ENCODE measurements at regions not wholly inside any gene's neighbourhood (a gene's known extent, or its start where the extent isn't known, plus 50 kb on each side); places are given as distances from the start of the nearest gene placed in this dataset.

DNA sequence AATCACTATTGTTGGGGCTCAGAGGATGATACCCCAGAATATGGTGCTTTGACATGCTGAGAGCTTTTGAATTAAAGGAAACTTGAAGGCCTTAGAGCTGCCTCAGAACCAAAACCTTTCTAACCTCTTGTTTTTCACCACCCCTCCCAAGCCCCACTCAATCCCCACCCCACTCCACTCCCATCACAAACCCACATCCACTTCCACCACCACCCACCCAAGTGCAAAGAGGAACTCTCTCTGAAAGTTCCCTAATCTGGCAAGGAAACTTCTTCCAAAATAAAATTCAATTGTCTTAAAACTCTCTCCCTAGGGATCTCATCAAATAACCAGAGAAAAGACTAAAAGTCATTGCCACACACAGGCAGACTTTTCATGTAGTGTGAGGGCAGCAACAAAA is 301.2 kb upstream of the ARHGEF26 start:
- TF ChIP-seq, protein P1, sequence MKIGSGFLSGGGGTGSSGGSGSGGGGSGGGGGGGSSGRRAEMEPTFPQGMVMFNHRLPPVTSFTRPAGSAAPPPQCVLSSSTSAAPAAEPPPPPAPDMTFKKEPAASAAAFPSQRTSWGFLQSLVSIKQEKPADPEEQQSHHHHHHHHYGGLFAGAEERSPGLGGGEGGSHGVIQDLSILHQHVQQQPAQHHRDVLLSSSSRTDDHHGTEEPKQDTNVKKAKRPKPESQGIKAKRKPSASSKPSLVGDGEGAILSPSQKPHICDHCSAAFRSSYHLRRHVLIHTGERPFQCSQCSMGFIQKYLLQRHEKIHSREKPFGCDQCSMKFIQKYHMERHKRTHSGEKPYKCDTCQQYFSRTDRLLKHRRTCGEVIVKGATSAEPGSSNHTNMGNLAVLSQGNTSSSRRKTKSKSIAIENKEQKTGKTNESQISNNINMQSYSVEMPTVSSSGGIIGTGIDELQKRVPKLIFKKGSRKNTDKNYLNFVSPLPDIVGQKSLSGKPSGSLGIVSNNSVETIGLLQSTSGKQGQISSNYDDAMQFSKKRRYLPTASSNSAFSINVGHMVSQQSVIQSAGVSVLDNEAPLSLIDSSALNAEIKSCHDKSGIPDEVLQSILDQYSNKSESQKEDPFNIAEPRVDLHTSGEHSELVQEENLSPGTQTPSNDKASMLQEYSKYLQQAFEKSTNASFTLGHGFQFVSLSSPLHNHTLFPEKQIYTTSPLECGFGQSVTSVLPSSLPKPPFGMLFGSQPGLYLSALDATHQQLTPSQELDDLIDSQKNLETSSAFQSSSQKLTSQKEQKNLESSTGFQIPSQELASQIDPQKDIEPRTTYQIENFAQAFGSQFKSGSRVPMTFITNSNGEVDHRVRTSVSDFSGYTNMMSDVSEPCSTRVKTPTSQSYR (CRISPR knock-in tag; IDR thresholded peaks at IDR 0.05) = no peak
- TF ChIP-seq, protein P2, sequence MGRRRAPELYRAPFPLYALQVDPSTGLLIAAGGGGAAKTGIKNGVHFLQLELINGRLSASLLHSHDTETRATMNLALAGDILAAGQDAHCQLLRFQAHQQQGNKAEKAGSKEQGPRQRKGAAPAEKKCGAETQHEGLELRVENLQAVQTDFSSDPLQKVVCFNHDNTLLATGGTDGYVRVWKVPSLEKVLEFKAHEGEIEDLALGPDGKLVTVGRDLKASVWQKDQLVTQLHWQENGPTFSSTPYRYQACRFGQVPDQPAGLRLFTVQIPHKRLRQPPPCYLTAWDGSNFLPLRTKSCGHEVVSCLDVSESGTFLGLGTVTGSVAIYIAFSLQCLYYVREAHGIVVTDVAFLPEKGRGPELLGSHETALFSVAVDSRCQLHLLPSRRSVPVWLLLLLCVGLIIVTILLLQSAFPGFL (CRISPR knock-in tag; IDR thresholded peaks at IDR 0.05; ENCODE audit: borderline replicate concordance) = no peak
- TF ChIP-seq TEAD4 (CRISPR knock-in tag; IDR thresholded peaks at IDR 0.05) = no peak
- TF ChIP-seq, protein P3, sequence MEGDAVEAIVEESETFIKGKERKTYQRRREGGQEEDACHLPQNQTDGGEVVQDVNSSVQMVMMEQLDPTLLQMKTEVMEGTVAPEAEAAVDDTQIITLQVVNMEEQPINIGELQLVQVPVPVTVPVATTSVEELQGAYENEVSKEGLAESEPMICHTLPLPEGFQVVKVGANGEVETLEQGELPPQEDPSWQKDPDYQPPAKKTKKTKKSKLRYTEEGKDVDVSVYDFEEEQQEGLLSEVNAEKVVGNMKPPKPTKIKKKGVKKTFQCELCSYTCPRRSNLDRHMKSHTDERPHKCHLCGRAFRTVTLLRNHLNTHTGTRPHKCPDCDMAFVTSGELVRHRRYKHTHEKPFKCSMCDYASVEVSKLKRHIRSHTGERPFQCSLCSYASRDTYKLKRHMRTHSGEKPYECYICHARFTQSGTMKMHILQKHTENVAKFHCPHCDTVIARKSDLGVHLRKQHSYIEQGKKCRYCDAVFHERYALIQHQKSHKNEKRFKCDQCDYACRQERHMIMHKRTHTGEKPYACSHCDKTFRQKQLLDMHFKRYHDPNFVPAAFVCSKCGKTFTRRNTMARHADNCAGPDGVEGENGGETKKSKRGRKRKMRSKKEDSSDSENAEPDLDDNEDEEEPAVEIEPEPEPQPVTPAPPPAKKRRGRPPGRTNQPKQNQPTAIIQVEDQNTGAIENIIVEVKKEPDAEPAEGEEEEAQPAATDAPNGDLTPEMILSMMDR (IDR thresholded peaks at IDR 0.05) = no peak
- TF ChIP-seq, protein P4, sequence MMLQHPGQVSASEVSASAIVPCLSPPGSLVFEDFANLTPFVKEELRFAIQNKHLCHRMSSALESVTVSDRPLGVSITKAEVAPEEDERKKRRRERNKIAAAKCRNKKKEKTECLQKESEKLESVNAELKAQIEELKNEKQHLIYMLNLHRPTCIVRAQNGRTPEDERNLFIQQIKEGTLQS (CRISPR knock-in tag; conservative IDR thresholded peaks at IDR 0.05) = no peak
- TF ChIP-seq, protein P5, sequence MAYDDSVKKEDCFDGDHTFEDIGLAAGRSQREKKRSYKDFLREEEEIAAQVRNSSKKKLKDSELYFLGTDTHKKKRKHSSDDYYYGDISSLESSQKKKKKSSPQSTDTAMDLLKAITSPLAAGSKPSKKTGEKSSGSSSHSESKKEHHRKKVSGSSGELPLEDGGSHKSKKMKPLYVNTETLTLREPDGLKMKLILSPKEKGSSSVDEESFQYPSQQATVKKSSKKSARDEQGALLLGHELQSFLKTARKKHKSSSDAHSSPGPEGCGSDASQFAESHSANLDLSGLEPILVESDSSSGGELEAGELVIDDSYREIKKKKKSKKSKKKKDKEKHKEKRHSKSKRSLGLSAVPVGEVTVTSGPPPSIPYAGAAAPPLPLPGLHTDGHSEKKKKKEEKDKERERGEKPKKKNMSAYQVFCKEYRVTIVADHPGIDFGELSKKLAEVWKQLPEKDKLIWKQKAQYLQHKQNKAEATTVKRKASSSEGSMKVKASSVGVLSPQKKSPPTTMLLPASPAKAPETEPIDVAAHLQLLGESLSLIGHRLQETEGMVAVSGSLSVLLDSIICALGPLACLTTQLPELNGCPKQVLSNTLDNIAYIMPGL (CRISPR knock-in tag; IDR thresholded peaks at IDR 0.05) = no peak
- TF ChIP-seq, protein P6, sequence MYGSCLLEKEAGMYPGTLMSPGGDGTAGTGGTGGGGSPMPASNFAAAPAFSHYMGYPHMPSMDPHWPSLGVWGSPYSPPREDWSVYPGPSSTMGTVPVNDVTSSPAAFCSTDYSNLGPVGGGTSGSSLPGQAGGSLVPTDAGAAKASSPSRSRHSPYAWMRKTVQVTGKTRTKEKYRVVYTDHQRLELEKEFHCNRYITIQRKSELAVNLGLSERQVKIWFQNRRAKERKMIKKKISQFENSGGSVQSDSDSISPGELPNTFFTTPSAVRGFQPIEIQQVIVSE (CRISPR knock-in tag; IDR thresholded peaks at IDR 0.05; ENCODE audit: borderline replicate concordance) = no peak
- no peak for TF ChIP-seq NR3C1 (CRISPR knock-in tag; conservative IDR thresholded peaks at IDR 0.05; ENCODE audit: low read depth)
- no peak for TF ChIP-seq FOXP1 (CRISPR knock-in tag; IDR thresholded peaks at IDR 0.05; ENCODE audit: borderline replicate concordance)

Data from WTC11 (cell line).